SK-N-SH (cell line): ENCODE measurements at regions not wholly inside any gene's neighbourhood (a gene's known extent, or its start where the extent isn't known, plus 50 kb on each side); places are given as distances from the start of the nearest gene placed in this dataset.

Source experiments
- CTCF ChIA-PET: fragments of 300-600, 350-600 bp; formaldehyde crosslinking; extraction: SDS; loops from one replicate; lab custom pipeline; 2021; lab: Yijun Ruan, JAX
- POLR2A ChIA-PET: fragments of 350-600 bp; sonication (Branson Sonifier 250); formaldehyde crosslinking; extraction: SDS; loops from one replicate; lab custom pipeline; 2020; ENCODE audit warnings: antibody characterized with exemption, inconsistent platforms; lab: Yijun Ruan, JAX
- DNase-seq: peaks from one replicate; pipeline ENCODE4 v3.0.0; 2012
- H2AFZ ChIP-seq: fragments of 200-600 bp; sonication (generic); 2 replicates; pipeline ENCODE4 v1.8.1; 2016; ENCODE audit warnings: antibody characterized with exemption, mild to moderate bottlenecking, low read depth
- H3F3A ChIP-seq: fragments of 200-600 bp; sonication (generic); replicated peaks from 2 replicates; pipeline ENCODE3; 2016; ENCODE audit warnings: antibody characterized with exemption, mild to moderate bottlenecking; ENCODE audit not compliant: insufficient read depth
- H3K27ac ChIP-seq, 2 experiments: fragments of 200-500 bp in 1 of 2; fragments of 200-600 bp in 1 of 2; sonication (Bioruptor generic) in 1 of 2; sonication (generic), shearing (Covaris generic) in 1 of 2; 2 replicates each; pipeline versions ENCODE4 v1.5.1 to v1.6.1; 2014 to 2016; ENCODE audit warnings: low read depth in 2 of 2, inconsistent platforms in 1 of 2, low read length in 1 of 2, mild to moderate bottlenecking in 1 of 2, mixed read lengths in 1 of 2
- H3K27me3 ChIP-seq: fragments of 200-600 bp; sonication (generic), shearing (Covaris generic); 2 replicates; pipeline ENCODE4 v1.6.1; 2016; ENCODE audit warnings: mixed run types; ENCODE audit not compliant: insufficient read depth
- H3K36me3 ChIP-seq, 2 experiments: fragments of 200-500 bp in 1 of 2; fragments of 200-600 bp in 1 of 2; sonication (Bioruptor generic) in 1 of 2; sonication (generic) in 1 of 2; replicated peaks in 1 of 2; 2 replicates each; pipeline versions ENCODE3 to v1.5.1; 2014 to 2016; ENCODE audit warnings: low read length in 1 of 2, mild to moderate bottlenecking in 1 of 2; ENCODE audit not compliant: insufficient read depth in 2 of 2, control insufficient read depth in 1 of 2
- H3K4me1 ChIP-seq, 2 experiments: fragments of 200-500 bp in 1 of 2; fragments of 200-600 bp in 1 of 2; sonication (Bioruptor generic) in 1 of 2; sonication (generic), shearing (Covaris generic) in 1 of 2; 2 replicates each; pipeline versions ENCODE4 v1.5.1 to v1.6.1; 2014 to 2016; ENCODE audit warnings: low read depth in 1 of 2, low read length in 1 of 2, mixed run types in 1 of 2; ENCODE audit not compliant: insufficient read depth in 2 of 2, control insufficient read depth in 1 of 2
- H3K4me2 ChIP-seq: fragments of 200-600 bp; sonication (generic), shearing (Covaris generic); 2 replicates; pipeline ENCODE4 v1.6.1; 2017; ENCODE audit warnings: mixed run types
- H3K4me3 ChIP-seq, 2 experiments: fragments of 200-500 bp in 1 of 2; fragments of 200-600 bp in 1 of 2; sonication (Bioruptor generic) in 1 of 2; sonication (generic), shearing (Covaris generic) in 1 of 2; 2 replicates each; pipeline versions ENCODE4 v1.5.1 to v1.8.1; 2014 to 2016; ENCODE audit warnings: low read depth in 2 of 2, inconsistent platforms in 1 of 2, low read length in 1 of 2, mild to moderate bottlenecking in 1 of 2, mixed read lengths in 1 of 2, moderate library complexity in 1 of 2
- H3K79me2 ChIP-seq: fragments of 200-600 bp; sonication (generic); 2 replicates; pipeline ENCODE4 v1.8.1; 2017; ENCODE audit warnings: mild to moderate bottlenecking; ENCODE audit not compliant: insufficient read depth
- H3K9ac ChIP-seq: fragments of 200-600 bp; sonication (generic); 2 replicates; pipeline ENCODE4 v1.6.1; 2017; ENCODE audit warnings: mixed run types
- H3K9me2 ChIP-seq: fragments of 200-600 bp; sonication (generic); 2 replicates; pipeline ENCODE4 v1.6.1; 2017; ENCODE audit warnings: mixed run types
- H3K9me3 ChIP-seq: fragments of 200-600 bp; sonication (generic); 2 replicates; pipeline ENCODE4 v1.6.1; 2017; ENCODE audit warnings: mixed run types, mild to moderate bottlenecking, moderate library complexity
- H4K20me1 ChIP-seq: fragments of 200-600 bp; sonication (generic); 2 replicates; pipeline ENCODE4 v1.6.1; 2017; ENCODE audit warnings: mild to moderate bottlenecking, mixed run types; ENCODE audit not compliant: insufficient read depth
- CTCF ChIP-seq: fragments of 200-600 bp; sonication (generic); IDR thresholded peaks from 2 replicates; pipeline ENCODE4 v1.6.1; 2017; ENCODE audit warnings: antibody characterized with exemption, mild to moderate bottlenecking, moderate library complexity
- EP300 ChIP-seq, 2 experiments: IDR thresholded peaks; 2 replicates each; pipeline versions ENCODE4 v1.4.0 to v1.6.1; 2012; ENCODE audit warnings: borderline replicate concordance in 1 of 2, low read depth in 1 of 2, low read length in 1 of 2
- EZH2phosphoT487 ChIP-seq: fragments of 200-600 bp; sonication (generic); IDR thresholded peaks from 2 replicates; pipeline ENCODE4 v1.6.1; 2017; ENCODE audit warnings: low read depth, mixed run types, mild to moderate bottlenecking, antibody characterized with exemption, moderate library complexity, borderline replicate concordance
- FOSL2 ChIP-seq: IDR thresholded peaks from 2 replicates; pipeline ENCODE4 v1.4.0; 2012; ENCODE audit warnings: low read depth, mild to moderate bottlenecking, moderate library complexity, borderline replicate concordance
- FOXJ3 ChIP-seq: sonication (generic); formaldehyde crosslinking; IDR thresholded peaks from 2 replicates; pipeline ENCODE4 v1.5.1; 2020; ENCODE audit warnings: mild to moderate bottlenecking, missing genetic modification reagents
- FOXM1 ChIP-seq: IDR thresholded peaks from 2 replicates; pipeline ENCODE4 v1.4.0; 2012; ENCODE audit warnings: low read depth, mild to moderate bottlenecking
- GABPA ChIP-seq: IDR thresholded peaks from 2 replicates; pipeline ENCODE4 v1.4.0; 2012; ENCODE audit warnings: low read depth, mild to moderate bottlenecking
- GATA2 ChIP-seq: sonication (generic); formaldehyde crosslinking; IDR thresholded peaks from 2 replicates; pipeline ENCODE4 v1.5.0; 2020; ENCODE audit warnings: mild to moderate bottlenecking, missing genetic modification reagents
- IRF3 ChIP-seq: fragments of 150-350 bp; IDR thresholded peaks from 2 replicates; pipeline ENCODE4 v1.6.1; 2016; ENCODE audit warnings: mild to moderate bottlenecking, low read depth, low read length
- JUND ChIP-seq: IDR thresholded peaks from 2 replicates; pipeline ENCODE4 v1.4.0; 2012
- MAX ChIP-seq: IDR thresholded peaks from 2 replicates; pipeline ENCODE4 v1.4.0; 2012; ENCODE audit warnings: low read depth
- MEF2A ChIP-seq: IDR thresholded peaks from 2 replicates; pipeline ENCODE4 v1.4.0; 2012; ENCODE audit warnings: low read depth, borderline replicate concordance
- MXI1 ChIP-seq: IDR thresholded peaks from 2 replicates; pipeline ENCODE4 v1.6.1; 2012; ENCODE audit warnings: mild to moderate bottlenecking, low read depth, low read length, improper control_type of control experiment
- NFIC ChIP-seq: IDR thresholded peaks from 2 replicates; pipeline ENCODE4 v1.4.0; 2012; ENCODE audit warnings: borderline replicate concordance
- POLR2AphosphoS5 ChIP-seq: IDR thresholded peaks from 2 replicates; pipeline ENCODE4 v1.6.1; 2012; ENCODE audit warnings: low read depth, low read length
- RAD21 ChIP-seq: IDR thresholded peaks from 2 replicates; pipeline ENCODE4 v1.6.1; 2012; ENCODE audit warnings: mild to moderate bottlenecking, low read length
- RCOR1 ChIP-seq: fragments of 150-350 bp; IDR thresholded peaks from 2 replicates; pipeline ENCODE4 v1.6.1; 2017; ENCODE audit warnings: antibody characterized with exemption, low read length
- SIN3A ChIP-seq: IDR thresholded peaks from 2 replicates; pipeline ENCODE4 v1.6.1; 2012; ENCODE audit warnings: low read depth, mild to moderate bottlenecking, low read length, moderate library complexity, borderline replicate concordance
- TAF1 ChIP-seq: IDR thresholded peaks from 2 replicates; pipeline ENCODE4 v1.6.1; 2012; ENCODE audit warnings: low read depth, mild to moderate bottlenecking, low read length, moderate library complexity, borderline replicate concordance
- TCF12 ChIP-seq: IDR thresholded peaks from 2 replicates; pipeline ENCODE4 v1.4.0; 2012
- TEAD4 ChIP-seq: IDR thresholded peaks from 2 replicates; pipeline ENCODE4 v1.4.0; 2012; ENCODE audit warnings: mild to moderate bottlenecking, borderline replicate concordance; ENCODE audit not compliant: insufficient read depth
- USF1 ChIP-seq: IDR thresholded peaks from 2 replicates; pipeline ENCODE4 v1.4.0; 2012; ENCODE audit warnings: low read depth, borderline replicate concordance
- USF2 ChIP-seq: fragments of 150-350 bp; IDR thresholded peaks from 2 replicates; pipeline ENCODE4 v1.6.1; 2017; ENCODE audit warnings: antibody characterized with exemption, low read length, low read depth, borderline replicate concordance
- YY1 ChIP-seq: IDR thresholded peaks from 2 replicates; pipeline ENCODE4 v1.4.0; 2012; ENCODE audit warnings: low read depth, mild to moderate bottlenecking
- WGBS: methylation state at CpG from one replicate; pipeline ENCODE4 v1.1.6; 2017; ENCODE audit warnings: low lambda C conversion rate; 5-methylcytosine and 5-hydroxymethylcytosine counted together

GRCh38 chr3:11948331-11948730, 55.9 kb upstream of the SYN2 start:
- H4K20me1 ChIP-seq: no peaks in the 10 kb centered on the region
- TF ChIP-seq USF2 (no peak), MXI1 (no peak), YY1 (no peak), FOXJ3 (CRISPR knock-in tag) (no peak), POLR2AphosphoS5 (no peak), GABPA (no peak), IRF3 (no peak), TEAD4 (no peak), EZH2phosphoT487 (no peak), FOSL2 (no peak), TCF12 (no peak)
- TF ChIP-seq, all 33 proteins: peak for 0
- Histone ChIP-seq H3K36me3 (no peaks in the 10 kb centered on the region), H3K79me2 (no peaks in the 10 kb centered on the region), H3K4me2 (no peak overlapping the region), H3F3A (no peaks in the 10 kb centered on the region), H3K4me1 (peaks cover 0 to 2% of the 10 kb centered on the region in 2 experiments; a peak in 2 of 4 replicates), H3K27me3 (no peaks in the 10 kb centered on the region), H3K9ac (no peak overlapping the region), H2AFZ (no peak overlapping the region), H3K9me2 (no peaks in the 10 kb centered on the region), H3K27ac (no peak overlapping the region), H3K9me3 (no peaks in the 10 kb centered on the region), H3K4me3 (no peak overlapping the region)
- ChIA-PET CTCF (interaction anchor here (1.0 kb wide), 1 partner anchor 98 kb away, joined by 3 read pairs; no protein-coding TSS in a partner anchor), POLR2A (no interaction called here)
- WGBS: 39% methylated on average over 3 of the region's 3 CpGs
- no peak for DNase-seq

- ChIA-PET POLR2A (no interaction called here), CTCF (no interaction called here)
- H3K4me1 ChIP-seq: peaks cover 0 to 7% of the 10 kb centered on the region in 2 experiments; a peak in 2 of 4 replicates
- H3K36me3 ChIP-seq: no peaks in the 10 kb centered on the region
- H3K27ac ChIP-seq: no peak overlapping the region
- no peaks in the 10 kb centered on the region for H3K79me2 ChIP-seq
- H3K9me3 ChIP-seq: no peaks in the 10 kb centered on the region
- H4K20me1 ChIP-seq: no peaks in the 10 kb centered on the region
- no peak overlapping the region for H2AFZ ChIP-seq
- H3K9ac ChIP-seq: no peak overlapping the region
- DNase-seq: no peak
- H3K4me3 ChIP-seq: no peak overlapping the region
- H3K27me3 ChIP-seq: no peaks in the 10 kb centered on the region
- H3K9me2 ChIP-seq: no peaks in the 10 kb centered on the region
- no peak overlapping the region for H3K4me2 ChIP-seq
- no peaks in the 10 kb centered on the region for H3F3A ChIP-seq
- TF ChIP-seq USF1: no peak
- no peak for TF ChIP-seq NFIC
- no peak for TF ChIP-seq RAD21
- no peak for TF ChIP-seq FOXM1
- TF ChIP-seq EP300 (IDR thresholded peaks at IDR 0.05; ENCODE audit: borderline replicate concordance in 1 of 2, low read depth in 1 of 2, low read length in 1 of 2): no peak
- no peak for TF ChIP-seq CTCF
- no peak for TF ChIP-seq YY1
- no peak for TF ChIP-seq USF2
- no peak for TF ChIP-seq SIN3A
- TF ChIP-seq TCF12: no peak
- no peak for TF ChIP-seq JUND
- TF ChIP-seq FOSL2: no peak
- TF ChIP-seq MAX: no peak
- no peak for TF ChIP-seq MEF2A
- no peak for TF ChIP-seq GATA2 (CRISPR knock-in tag)
- TF ChIP-seq RCOR1: no peak
- TF ChIP-seq TAF1: no peak
- no peak for TF ChIP-seq POLR2AphosphoS5
These were observed 55.3 kb upstream of the SYN2 start for GRCh38 chr3:11948866-11949265.
